ENCODE measurements at regions not wholly inside any gene's neighbourhood (a gene's known extent, or its start where the extent isn't known, plus 50 kb on each side); places are given as distances from the start of the nearest gene placed in this dataset.
"Not testable (repeated sequence)": the region's sequence is repeated elsewhere in the genome, so short reads cannot be mapped to it uniquely, and the experiment has no call there.

GRCh38 chr18:70705831-70706416 lies 417.1 kb downstream of the SOCS6 start:
- no peak for DNase-seq

GRCh38 chr18:70700496-70700895 lies 411.7 kb downstream of the SOCS6 start:
- DNase-seq: no peak

- DNase-seq: no peak
These were observed 409.7 kb downstream of the SOCS6 start for GRCh38 chr18:70698574-70698973.

- DNase-seq: no peak
These were observed 404.4 kb downstream of the SOCS6 start for GRCh38 chr18:70693246-70693645.

- not testable (repeated sequence) for DNase-seq
These were observed 400.9 kb downstream of the SOCS6 start for GRCh38 chr18:70689765-70690164.

- no peak for DNase-seq
These were observed 399.4 kb downstream of the SOCS6 start for GRCh38 chr18:70688286-70688685.

GRCh38 chr18:70684821-70685220 lies 396.0 kb downstream of the SOCS6 start:
- DNase-seq: no peak

GRCh38 chr18:70683263-70683662 lies 394.4 kb downstream of the SOCS6 start:
- DNase-seq: no peak

- DNase-seq: no peak
These were observed 386.1 kb downstream of the SOCS6 start for GRCh38 chr18:70674896-70675295.

- no peak for DNase-seq
These were observed 385.0 kb downstream of the SOCS6 start for GRCh38 chr18:70673831-70674230.

GRCh38 chr18:70672581-70672980 lies 383.7 kb downstream of the SOCS6 start:
- DNase-seq: no peak

- DNase-seq: no peak
These were observed 383.2 kb downstream of the SOCS6 start for GRCh38 chr18:70671889-70672565.

GRCh38 chr18:70666936-70667335 lies 378.1 kb downstream of the SOCS6 start:
- DNase-seq: no peak

- no peak for DNase-seq
These were observed 374.3 kb downstream of the SOCS6 start for GRCh38 chr18:70663141-70663540.

- DNase-seq: no peak
These were observed 373.7 kb downstream of the SOCS6 start for GRCh38 chr18:70662588-70662987.

- DNase-seq: peak; percentile 12
These were observed 370.4 kb downstream of the SOCS6 start for GRCh38 chr18:70659036-70659925.

GRCh38 chr18:70653671-70654070 lies 364.8 kb downstream of the SOCS6 start:
- no peak for DNase-seq

- DNase-seq: no peak
These were observed 362.0 kb downstream of the SOCS6 start for GRCh38 chr18:70650878-70651277.

- DNase-seq: no peak
These were observed 360.8 kb downstream of the SOCS6 start for GRCh38 chr18:70649683-70650082.

GRCh38 chr18:70645971-70646370 lies 357.1 kb downstream of the SOCS6 start:
- no peak for DNase-seq

GRCh38 chr18:70643812-70644211 lies 355.0 kb downstream of the SOCS6 start:
- DNase-seq: no peak

GRCh38 chr18:70641156-70641775 lies 352.4 kb downstream of the SOCS6 start:
- no peak for DNase-seq

- no peak for DNase-seq
These were observed 351.6 kb downstream of the SOCS6 start for GRCh38 chr18:70640336-70640887.
